Fibroblast of skin of right quadriceps (primary cell): ENCODE measurements at regions not wholly inside any gene's neighbourhood (a gene's known extent, or its start where the extent isn't known, plus 50 kb on each side); places are given as distances from the start of the nearest gene placed in this dataset.
"Not testable (repeated sequence)": the region's sequence is repeated elsewhere in the genome, so short reads cannot be mapped to it uniquely, and the experiment has no call there.

ENCODE experiments used
- DNase-seq: peaks from one replicate; pipeline ENCODE4 v3.0.0-alpha.2; 2013

- peak; percentile 34 for DNase-seq
These were observed 155.1 kb upstream of the PRICKLE1 start for GRCh38 chr12:42744539-42745182.

- DNase-seq: no peak
These were observed 153.2 kb upstream of the PRICKLE1 start for GRCh38 chr12:42742716-42743115.

- peak; percentile 45 for DNase-seq
These were observed 152.4 kb upstream of the PRICKLE1 start for GRCh38 chr12:42741771-42742510.

- DNase-seq: no peak
These were observed 151.5 kb upstream of the PRICKLE1 start for GRCh38 chr12:42741091-42741490.

- no peak for DNase-seq
These were observed 147.9 kb upstream of the PRICKLE1 start for GRCh38 chr12:42737398-42737797.

GRCh38 chr12:42735861-42736361, 146.4 kb upstream of the PRICKLE1 start:
- no peak for DNase-seq

- no peak for DNase-seq
These were observed 144.4 kb upstream of the PRICKLE1 start for GRCh38 chr12:42733911-42734310.

GRCh38 chr12:42732908-42733411, 143.4 kb upstream of the PRICKLE1 start:
- no peak for DNase-seq

- DNase-seq: peak; percentile 18
These were observed 140.7 kb upstream of the PRICKLE1 start for GRCh38 chr12:42730291-42730690.

- DNase-seq: no peak
These were observed 140.0 kb upstream of the PRICKLE1 start for GRCh38 chr12:42729535-42729900.

- no peak for DNase-seq
These were observed 139.4 kb upstream of the PRICKLE1 start for GRCh38 chr12:42728770-42729534.

- DNase-seq: no peak
These were observed 138.7 kb upstream of the PRICKLE1 start for GRCh38 chr12:42728287-42728686.

- DNase-seq: peak; percentile 57
These were observed 136.3 kb upstream of the PRICKLE1 start for GRCh38 chr12:42725809-42726208.

- peak; percentile 62 for DNase-seq
These were observed 126.9 kb upstream of the PRICKLE1 start for GRCh38 chr12:42716491-42716891.

GRCh38 chr12:42713566-42713965, 124.0 kb upstream of the PRICKLE1 start:
- DNase-seq: not testable (repeated sequence)

GRCh38 chr12:42708374-42708773, 118.8 kb upstream of the PRICKLE1 start:
- DNase-seq: not testable (repeated sequence)

- no peak for DNase-seq
These were observed 118.0 kb upstream of the PRICKLE1 start for GRCh38 chr12:42707312-42708226.

GRCh38 chr12:42706321-42706720, 116.8 kb upstream of the PRICKLE1 start:
- DNase-seq: no peak

GRCh38 chr12:42705863-42706262, 116.3 kb upstream of the PRICKLE1 start:
- peak; percentile 74 for DNase-seq

GRCh38 chr12:42704810-42705401, 115.4 kb upstream of the PRICKLE1 start:
- no peak for DNase-seq

- peak; percentile 19 for DNase-seq
These were observed 114.8 kb upstream of the PRICKLE1 start for GRCh38 chr12:42704340-42704739.

GRCh38 chr12:42701084-42701483, 111.5 kb upstream of the PRICKLE1 start:
- DNase-seq: no peak
